Endothelial cell of umbilical vein (primary cell): ENCODE measurements at regions not wholly inside any gene's neighbourhood (a gene's known extent, or its start where the extent isn't known, plus 50 kb on each side); places are given as distances from the start of the nearest gene placed in this dataset. TPM values are rescaled to one million over a fixed set of nuclear protein-coding genes. Genes with fewer than 3 reads are reported as not detected.

ENCODE experiments used
- BruUV-seq: library from RNA; stranded (reverse); fragments of 400-500 nt; replicated peaks from 2 replicates; lab custom pipeline; 2021; lab: Mats Ljungman, UMichigan
- CTCF ChIA-PET: fragments of 300-600, 350-600 bp; sonication (Branson Sonifier 250); formaldehyde crosslinking; loops from one replicate; lab custom pipeline; 2021; ENCODE audit warnings: antibody characterized with exemption, inconsistent platforms; lab: Charles Lee
- POLR2A ChIA-PET: fragments of 300-600, 350-600 bp; sonication (Branson Sonifier 250); formaldehyde crosslinking; loops from one replicate; lab custom pipeline; 2021; ENCODE audit warnings: antibody characterized with exemption, inconsistent platforms; lab: Charles Lee
- DNase-seq: peaks from one replicate; pipeline ENCODE4 v3.0.0-alpha.2; 2011; ENCODE audit warnings: low read depth, low spot score
- FAIRE-seq: peaks from 2 replicates; lab custom pipeline; 2011; peaks lifted over from hg19 to GRCh38; lab: Jason Lieb, UNC
- H2AFZ ChIP-seq: 2 replicates; pipeline ENCODE4 v1.6.0; 2012; ENCODE audit warnings: low read depth, low read length, control low read depth, inconsistent platforms
- H3K27ac ChIP-seq: 2 replicates; pipeline ENCODE4 v1.5.1; 2011; ENCODE audit warnings: low read depth, mild to moderate bottlenecking, control low read depth, low read length, moderate library complexity; ENCODE audit not compliant: insufficient read depth
- H3K27me3 ChIP-seq, 2 experiments: 2 replicates each; pipeline versions ENCODE4 v1.6.0 to v1.6.1; 2011; ENCODE audit warnings: low read length in 2 of 2, mixed read lengths in 1 of 2; ENCODE audit not compliant: control insufficient read depth in 2 of 2, insufficient read depth in 2 of 2
- H3K36me3 ChIP-seq, 2 experiments: 2 replicates in 1 of 2; 3 replicates in 1 of 2; pipeline ENCODE4 v1.5.1; 2011; ENCODE audit warnings: low read length in 2 of 2, mild to moderate bottlenecking in 1 of 2, moderate library complexity in 1 of 2; ENCODE audit not compliant: control insufficient read depth in 2 of 2, insufficient read depth in 2 of 2; ENCODE audit errors: extremely low read depth in 1 of 2
- H3K4me1 ChIP-seq: 3 replicates; pipeline ENCODE4 v1.5.1; 2011; ENCODE audit warnings: mild to moderate bottlenecking, low read length; ENCODE audit not compliant: control insufficient read depth, insufficient read depth; ENCODE audit errors: extremely low read depth
- H3K4me2 ChIP-seq: 2 replicates; pipeline ENCODE4 v1.6.1; 2011; ENCODE audit warnings: low read length, control low read depth, mixed read lengths; ENCODE audit not compliant: insufficient read depth
- H3K4me3 ChIP-seq, 3 experiments: fragments of 200-600 bp in 1 of 3; sonication (generic), shearing (Covaris generic) in 1 of 3; replicated peaks in 1 of 3; 2 replicates each; pipeline ENCODE4 v1.5.1; 2011 to 2016; ENCODE audit warnings: control low read depth in 3 of 3, low read length in 3 of 3, mild to moderate bottlenecking in 2 of 3, inconsistent platforms in 1 of 3, low read depth in 1 of 3, moderate library complexity in 1 of 3; ENCODE audit not compliant: insufficient read depth in 1 of 3
- H3K79me2 ChIP-seq: 2 replicates; pipeline ENCODE4 v1.6.0; 2012; ENCODE audit warnings: low read length, inconsistent platforms; ENCODE audit not compliant: control insufficient read depth, insufficient read depth
- H3K9ac ChIP-seq: replicated peaks from 2 replicates; pipeline ENCODE3; 2011; ENCODE audit warnings: low read length, control low read depth; ENCODE audit not compliant: insufficient read depth; ENCODE audit errors: extremely low read depth
- H3K9me1 ChIP-seq: replicated peaks from 3 replicates; pipeline ENCODE4 v1.6.0; 2011; ENCODE audit warnings: mild to moderate bottlenecking, low read length; ENCODE audit not compliant: control insufficient read depth, insufficient read depth; ENCODE audit errors: extremely low read depth
- H3K9me3 ChIP-seq: replicated peaks from 2 replicates; pipeline ENCODE4 v1.5.1; 2012; ENCODE audit warnings: low read length, inconsistent platforms; ENCODE audit not compliant: control insufficient read depth, insufficient read depth
- H4K20me1 ChIP-seq: replicated peaks from 2 replicates; pipeline ENCODE3; 2011; ENCODE audit warnings: mild to moderate bottlenecking, low read length; ENCODE audit not compliant: control insufficient read depth, insufficient read depth; ENCODE audit errors: extremely low read depth
- EZH2 ChIP-seq: IDR thresholded peaks from 2 replicates; pipeline ENCODE4 v1.6.1; 2012; ENCODE audit warnings: borderline replicate concordance, low read depth, mild to moderate bottlenecking, moderate library complexity, low read length, inconsistent platforms; ENCODE audit not compliant: severe bottlenecking
- FOS ChIP-seq: IDR thresholded peaks from 2 replicates; pipeline ENCODE4 v1.6.1; 2011; ENCODE audit warnings: mild to moderate bottlenecking, low read length, moderate library complexity, borderline replicate concordance; ENCODE audit not compliant: insufficient read depth
- GATA2 ChIP-seq: IDR thresholded peaks from 2 replicates; pipeline ENCODE4 v1.7.0; 2011; ENCODE audit warnings: low read depth, mild to moderate bottlenecking, moderate library complexity, mixed read lengths, low read length; ENCODE audit not compliant: insufficient read length, insufficient read depth
- JUN ChIP-seq: IDR thresholded peaks from 2 replicates; pipeline ENCODE4 v1.6.1; 2011; ENCODE audit warnings: borderline replicate concordance, low read depth; ENCODE audit not compliant: insufficient read length, insufficient read depth
- MAX ChIP-seq: IDR thresholded peaks from 2 replicates; pipeline ENCODE4 v1.6.1; 2011; ENCODE audit not compliant: insufficient read depth, insufficient read length
- POLR2A ChIP-seq: IDR thresholded peaks from 2 replicates; pipeline ENCODE4 v1.6.1; 2012; ENCODE audit warnings: low read depth, mild to moderate bottlenecking, control low read depth, low read length
- dilution Hi-C: fragments of 300-500 bp; cut with MboI; formaldehyde crosslinking; loops from one replicate; pipeline ENCODE4 v1.15.0; 2019; ENCODE audit warnings: low sequenced_read_pairs; ENCODE audit not compliant: extremely low pct_ligation_motif_present
- intact Hi-C: fragments of 100-400 bp; cut with micrococcal nuclease; formaldehyde crosslinking; loops from one replicate; pipeline ENCODE4 v1.10.0; 2022
- small RNA-seq: library from RNA; depleted of rRNA; stranded (forward); fragments of <200 nt; gene quantifications from one replicate; pipeline ENCODE3, GENCODE V24; 2012; ENCODE audit warnings: low replicate concordance, low read depth; ENCODE audit not compliant: insufficient read depth, insufficient read length
- TF ChIP-seq, protein P1 (sequence below), 2 donors: IDR thresholded peaks; 1 replicate in 1 of 2; 2 replicates in 1 of 2; pipeline ENCODE4 v1.5.1; 2011; ENCODE audit warnings: low read length in 2 of 2, mild to moderate bottlenecking in 2 of 2, moderate library complexity in 2 of 2, control low read depth in 1 of 2, inconsistent platforms in 1 of 2, low read depth in 1 of 2; ENCODE audit not compliant: insufficient read depth in 1 of 2; ENCODE audit errors: extremely low read depth in 1 of 2

- Histone ChIP-seq H3K4me3 (no peak overlapping the region), H3K36me3 (no peaks in the 10 kb centered on the region), H3K27ac (no peak overlapping the region), H3K9me1 (no peaks in the 10 kb centered on the region), H3K4me1 (no peaks in the 10 kb centered on the region), H4K20me1 (no peaks in the 10 kb centered on the region), H3K79me2 (no peaks in the 10 kb centered on the region), H2AFZ (no peak overlapping the region), H3K9me3 (no peaks in the 10 kb centered on the region), H3K27me3 (no peaks in the 10 kb centered on the region), H3K4me2 (no peak overlapping the region), H3K9ac (no peak overlapping the region)
- DNase-seq (no peak), FAIRE-seq (no peak)
- intact Hi-C loops (no loop called here), dilution Hi-C loops (no loop called here)
- ChIA-PET CTCF (no interaction called here), POLR2A (no interaction called here)
- no TSS peak for BruUV-seq
- TF ChIP-seq GATA2 = no peak
- TF ChIP-seq JUN = no peak
- TF ChIP-seq MAX = no peak
- TF ChIP-seq, protein P1, sequence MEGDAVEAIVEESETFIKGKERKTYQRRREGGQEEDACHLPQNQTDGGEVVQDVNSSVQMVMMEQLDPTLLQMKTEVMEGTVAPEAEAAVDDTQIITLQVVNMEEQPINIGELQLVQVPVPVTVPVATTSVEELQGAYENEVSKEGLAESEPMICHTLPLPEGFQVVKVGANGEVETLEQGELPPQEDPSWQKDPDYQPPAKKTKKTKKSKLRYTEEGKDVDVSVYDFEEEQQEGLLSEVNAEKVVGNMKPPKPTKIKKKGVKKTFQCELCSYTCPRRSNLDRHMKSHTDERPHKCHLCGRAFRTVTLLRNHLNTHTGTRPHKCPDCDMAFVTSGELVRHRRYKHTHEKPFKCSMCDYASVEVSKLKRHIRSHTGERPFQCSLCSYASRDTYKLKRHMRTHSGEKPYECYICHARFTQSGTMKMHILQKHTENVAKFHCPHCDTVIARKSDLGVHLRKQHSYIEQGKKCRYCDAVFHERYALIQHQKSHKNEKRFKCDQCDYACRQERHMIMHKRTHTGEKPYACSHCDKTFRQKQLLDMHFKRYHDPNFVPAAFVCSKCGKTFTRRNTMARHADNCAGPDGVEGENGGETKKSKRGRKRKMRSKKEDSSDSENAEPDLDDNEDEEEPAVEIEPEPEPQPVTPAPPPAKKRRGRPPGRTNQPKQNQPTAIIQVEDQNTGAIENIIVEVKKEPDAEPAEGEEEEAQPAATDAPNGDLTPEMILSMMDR (IDR thresholded peaks at IDR 0.05; ENCODE audit: extremely low read depth in 1 of 2, insufficient read depth in 1 of 2, low read depth in 1 of 2, low read length in 2 of 2) = no peak
- TF ChIP-seq FOS = no peak
- no peak for TF ChIP-seq POLR2A
- TF ChIP-seq EZH2 = no peak
Measured at GRCh38 chr12:58976146-58976545, 55.8 kb upstream of the LRIG3 start.

Small RNA genes lying in the stretch of these regions (small RNA-seq; reads per million reads assigned to genes)
- gene RNU6-279P = not detected
- gene RNU6-871P = not detected
